Hippocampal formation (tissue), 2 donors: ENCODE measurements at regions not wholly inside any gene's neighbourhood (a gene's known extent, or its start where the extent isn't known, plus 50 kb on each side); places are given as distances from the start of the nearest gene placed in this dataset.
"Not testable (repeated sequence)": the region's sequence is repeated elsewhere in the genome, so short reads cannot be mapped to it uniquely, and the experiment has no call there.

Experiments
- DNase-seq, 2 donors: peaks; one replicate each; lab custom pipeline; 2025; lab: John Stamatoyannopoulos, UW

- DNase-seq = no peak
Measured at GRCh38 chr4:58871509-58871908, 1761.3 kb upstream of the IGFBP7 start.

- no peak for DNase-seq
Measured at GRCh38 chr4:58849026-58849425, 1738.8 kb upstream of the IGFBP7 start.

- DNase-seq = no peak
Measured at GRCh38 chr4:58843455-58843854, 1733.3 kb upstream of the IGFBP7 start.

GRCh38 chr4:58833126-58833525 is 1722.9 kb upstream of the IGFBP7 start:
- DNase-seq = no peak

- no peak for DNase-seq
Measured at GRCh38 chr4:58825278-58825677, 1715.1 kb upstream of the IGFBP7 start.

DNA sequence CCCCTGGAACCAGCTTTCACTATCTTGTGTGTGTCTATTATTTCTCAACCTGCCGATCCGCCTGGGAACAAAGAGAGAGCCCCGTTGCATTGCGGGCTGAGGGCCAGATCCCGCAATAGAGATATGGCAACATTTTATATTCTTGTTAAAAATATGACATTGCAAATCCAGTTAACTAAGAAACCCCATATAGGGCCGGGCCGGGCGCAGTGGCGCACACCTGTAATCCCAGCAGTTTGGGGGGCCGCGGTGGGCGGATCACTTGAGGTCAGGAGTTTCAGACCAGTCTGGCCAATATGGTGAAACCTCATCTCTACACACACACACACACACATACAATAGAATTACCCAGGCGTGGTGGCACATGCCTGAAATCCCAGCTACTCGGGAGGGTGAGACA is 1708.4 kb upstream of the IGFBP7 start:
- DNase-seq = not testable (repeated sequence)

GRCh38 chr4:58809948-58810347 is 1699.8 kb upstream of the IGFBP7 start:
- no peak for DNase-seq

DNA sequence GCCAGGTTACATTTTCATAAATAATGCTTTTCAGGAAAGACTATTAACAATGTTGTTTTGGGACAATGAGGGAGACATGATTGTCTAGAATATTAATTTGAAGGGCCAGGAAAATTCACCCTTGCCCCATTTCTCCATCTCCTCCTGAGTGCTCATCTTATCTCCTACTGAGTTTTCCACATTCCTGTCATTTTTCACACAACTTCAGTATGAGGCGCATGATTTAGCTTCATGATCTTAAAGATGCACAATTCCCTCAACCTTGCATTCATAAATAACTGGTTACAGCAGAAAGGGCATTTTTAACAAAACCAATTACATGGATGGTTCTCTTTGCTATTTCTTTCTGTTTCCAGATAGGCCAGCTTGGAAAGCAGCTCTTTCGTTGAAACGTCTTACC is 1699.2 kb upstream of the IGFBP7 start:
- no peak for DNase-seq

DNA sequence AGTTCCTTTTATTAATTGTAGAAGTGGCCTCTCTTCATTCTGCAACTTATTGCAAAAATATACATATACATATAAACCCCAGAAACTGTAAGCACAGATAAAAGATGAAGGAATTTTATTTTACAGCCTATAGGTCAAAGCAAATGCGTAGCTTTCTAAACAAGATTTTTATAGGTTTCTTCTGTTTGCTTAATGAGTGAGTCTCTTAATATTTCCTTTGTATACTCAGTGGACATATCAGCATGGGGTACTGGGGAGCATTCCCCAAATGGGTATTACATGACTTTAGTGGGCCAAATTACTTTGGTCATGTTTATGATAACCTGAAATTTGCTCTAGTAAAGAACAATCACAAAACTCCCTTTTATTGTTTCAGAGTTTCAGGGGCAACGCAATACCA is 1698.6 kb upstream of the IGFBP7 start:
- no peak for DNase-seq

GRCh38 chr4:58807843-58808615 is 1697.8 kb upstream of the IGFBP7 start:
- DNase-seq = no peak

DNA sequence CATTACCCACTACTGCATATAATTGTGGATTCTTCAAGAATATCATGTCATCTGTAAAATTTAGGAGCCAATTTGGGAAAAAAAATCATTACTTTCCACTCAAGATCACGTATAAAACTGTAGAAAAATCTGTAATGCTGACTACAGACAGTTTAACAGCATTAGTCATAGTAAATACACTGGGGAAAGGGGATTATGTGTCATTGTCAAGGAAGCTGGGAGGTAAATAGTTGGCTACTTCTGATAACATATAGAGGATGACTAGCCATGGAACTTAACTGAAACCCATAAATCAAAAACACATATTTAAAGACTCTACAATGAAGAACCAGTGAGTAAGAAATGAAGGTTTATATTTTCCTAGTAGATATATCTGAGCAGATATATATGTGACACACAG is 1666.4 kb upstream of the IGFBP7 start:
- no peak for DNase-seq

DNA sequence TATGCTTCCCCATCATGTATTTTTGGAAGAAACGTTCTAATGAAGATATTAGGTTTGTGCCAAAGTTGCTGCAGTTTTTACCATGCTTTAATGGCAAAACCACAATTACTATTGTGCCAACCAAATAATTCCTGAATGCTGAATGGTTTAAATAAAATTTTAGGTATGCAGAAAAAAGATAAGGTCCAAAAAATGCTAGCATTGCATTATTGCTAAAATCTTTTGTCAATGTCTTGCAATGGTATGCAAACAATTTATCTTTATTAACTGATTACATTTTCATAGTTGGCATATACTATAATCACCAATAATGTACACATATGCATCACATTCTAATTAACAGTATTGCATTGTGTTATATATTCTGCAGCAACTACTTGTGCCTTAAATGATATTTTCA is 1657.4 kb upstream of the IGFBP7 start:
- no peak for DNase-seq

DNA sequence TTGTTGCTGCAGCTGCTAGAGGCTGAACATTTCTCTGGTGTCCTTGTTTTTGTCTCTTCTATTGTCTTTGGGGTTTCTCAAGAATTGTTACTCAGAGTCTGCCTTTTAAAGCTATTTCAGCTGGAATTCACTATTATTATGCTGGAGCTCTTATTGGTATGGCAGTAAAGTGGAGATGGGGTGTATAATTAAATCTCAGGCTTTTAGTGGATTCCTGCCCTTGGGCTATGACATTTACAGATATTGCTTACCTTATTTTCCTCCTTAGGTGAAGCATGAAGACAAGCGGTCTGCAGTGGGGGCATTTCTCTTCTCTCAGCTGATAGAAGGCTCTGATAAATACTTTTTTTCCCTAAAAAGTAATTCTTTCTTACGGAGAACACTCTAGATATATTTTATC is 1656.6 kb upstream of the IGFBP7 start:
- no peak for DNase-seq

- no peak for DNase-seq
Measured at GRCh38 chr4:58761563-58761962, 1651.4 kb upstream of the IGFBP7 start.

DNA sequence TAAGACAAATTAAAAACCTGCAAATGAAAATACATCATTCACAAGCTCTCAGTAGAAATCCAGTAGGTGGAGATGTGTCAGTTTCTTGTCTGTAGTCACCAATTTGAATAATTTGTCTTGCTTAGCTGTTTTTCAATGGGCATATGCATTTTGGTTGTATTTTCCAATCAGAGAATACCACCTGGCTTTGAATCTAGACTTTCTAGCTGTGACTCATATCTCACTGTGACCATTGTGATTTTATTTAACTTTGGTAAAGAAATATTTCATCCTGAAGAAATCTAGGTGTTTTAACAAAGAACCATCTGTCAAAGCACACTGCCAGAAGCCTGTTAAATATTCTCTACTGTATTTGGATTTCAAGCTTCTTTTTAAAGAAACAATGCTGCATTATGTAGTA is 1650.6 kb upstream of the IGFBP7 start:
- DNase-seq = peak in 1 of 2 donors; percentile 15

GRCh38 chr4:58760100-58760499 is 1649.9 kb upstream of the IGFBP7 start:
- DNase-seq = no peak

DNA sequence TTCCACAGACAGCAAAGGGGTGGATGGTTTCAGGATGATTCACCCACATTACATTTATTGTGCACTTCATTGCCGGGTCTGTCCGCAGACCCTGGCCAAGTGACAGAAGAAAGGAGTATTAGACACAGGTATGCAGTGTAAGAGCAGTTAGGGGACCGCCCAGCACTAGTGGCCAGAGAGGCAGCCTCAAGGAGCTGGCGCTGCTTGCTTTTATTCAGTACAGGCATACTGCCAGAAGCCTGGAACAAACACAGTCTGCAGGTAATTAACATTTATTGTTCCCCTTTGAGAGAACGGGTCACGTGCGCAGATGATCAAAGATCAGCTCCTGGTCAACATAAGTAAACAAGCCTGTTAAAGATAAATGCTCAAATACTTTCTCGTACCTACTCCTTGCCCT is 1639.0 kb upstream of the IGFBP7 start:
- no peak for DNase-seq

DNA sequence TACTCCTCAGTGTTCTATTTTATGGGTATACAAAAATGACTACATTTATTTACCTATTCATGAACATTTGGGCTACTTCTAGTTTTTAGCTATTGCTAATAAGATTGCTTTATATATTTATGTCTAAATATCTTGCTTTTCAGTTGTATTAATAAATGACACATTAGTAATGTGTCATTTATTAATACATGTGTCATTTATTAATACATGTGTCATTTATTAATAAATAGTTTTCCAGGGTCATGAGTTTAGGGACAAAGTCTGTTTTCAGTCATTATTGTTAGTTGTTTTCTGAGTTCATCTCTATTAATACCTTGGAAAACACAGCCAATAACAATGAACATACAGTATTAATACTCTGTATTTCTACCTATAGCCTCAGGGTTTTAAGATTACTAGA is 1630.7 kb upstream of the IGFBP7 start:
- no peak for DNase-seq

DNA sequence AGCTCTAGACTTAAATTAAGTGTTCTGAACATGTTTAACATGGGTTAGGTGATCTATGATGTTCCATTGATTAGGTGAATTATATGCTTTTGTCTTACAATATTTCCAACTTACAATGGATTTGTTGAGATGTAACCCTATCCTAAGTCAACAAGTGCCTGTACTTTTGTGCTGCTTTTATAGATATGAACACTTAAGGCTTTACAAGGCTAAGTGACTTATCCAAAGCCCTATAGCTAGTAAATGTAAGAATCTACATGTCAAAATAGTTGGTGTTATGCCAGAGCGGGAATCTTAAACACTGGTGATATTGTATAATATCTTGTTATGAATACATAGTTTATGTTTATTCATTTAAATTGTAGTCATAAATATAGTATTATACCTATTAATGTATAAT is 1629.1 kb upstream of the IGFBP7 start:
- DNase-seq = no peak

DNA sequence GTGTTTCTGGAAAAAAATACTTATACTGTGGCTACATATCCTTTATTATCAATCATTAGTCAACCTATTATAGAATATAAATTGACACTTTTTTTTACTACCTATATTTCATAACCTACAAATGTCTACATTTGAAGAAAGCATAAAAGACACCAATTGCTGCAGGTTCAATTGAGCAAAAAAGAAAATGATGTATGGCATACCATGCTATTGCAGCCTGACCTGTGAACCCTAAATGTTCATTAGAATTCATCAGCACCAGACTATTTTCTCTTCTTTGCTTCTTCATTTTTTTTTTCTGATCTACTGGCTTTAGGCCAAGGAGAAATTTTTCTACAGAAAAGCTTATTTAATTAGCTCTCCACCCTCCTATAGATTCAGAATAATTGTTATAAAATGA is 1628.2 kb upstream of the IGFBP7 start:
- no peak for DNase-seq

- no peak for DNase-seq
Measured at GRCh38 chr4:58734030-58734674, 1624.0 kb upstream of the IGFBP7 start.

- no peak for DNase-seq
Measured at GRCh38 chr4:58732973-58733372, 1622.8 kb upstream of the IGFBP7 start.

DNA sequence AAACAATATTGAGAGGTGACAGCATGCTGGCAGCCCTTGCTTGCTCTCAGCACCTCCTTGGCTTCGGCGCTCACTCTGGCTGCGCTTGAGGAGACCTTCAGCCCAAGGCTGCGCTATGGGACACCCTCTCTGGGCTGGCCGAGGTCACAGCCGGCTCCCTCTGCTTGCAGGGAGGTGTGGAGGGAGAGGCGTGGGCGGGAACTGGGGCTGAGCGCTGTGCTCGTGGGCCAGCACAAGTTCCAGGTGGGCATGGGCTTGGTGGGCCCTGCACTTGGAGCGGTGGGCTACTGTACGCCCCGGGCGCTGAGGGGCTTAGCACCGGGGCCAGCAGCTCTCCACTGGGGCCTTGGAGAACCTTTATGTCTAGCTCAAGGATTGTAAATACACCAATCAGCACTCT is 1613.8 kb upstream of the IGFBP7 start:
- no peak for DNase-seq

DNA sequence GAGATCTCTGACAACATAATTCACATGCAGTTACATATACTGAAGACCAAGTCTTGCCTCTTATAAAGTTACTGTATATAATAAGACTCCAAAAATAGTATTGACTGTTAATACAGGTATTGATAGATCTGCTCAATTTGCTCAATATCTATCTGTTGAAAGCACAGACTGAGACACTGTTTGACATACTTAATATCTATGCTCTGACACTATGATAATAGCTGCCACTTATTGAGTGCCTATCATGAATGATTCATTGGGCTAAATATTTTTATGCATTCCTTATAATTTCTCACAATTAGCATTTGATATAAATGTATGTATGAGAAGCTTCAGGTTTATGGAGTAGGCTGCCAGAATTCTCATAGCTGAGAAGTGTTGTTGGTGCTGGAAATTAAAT is 1600.9 kb upstream of the IGFBP7 start:
- DNase-seq = no peak
